GM21737 (cell line): ENCODE measurements at regions not wholly inside any gene's neighbourhood (a gene's known extent, or its start where the extent isn't known, plus 50 kb on each side); places are given as distances from the start of the nearest gene placed in this dataset.

Experiments used
- ATAC-seq: cut with Tn5 transposase; IDR thresholded peaks from one replicate; pipeline ENCODE4 v1.9.1; 2021; ENCODE audit warnings: mild to moderate bottlenecking, moderate library complexity; ENCODE audit not compliant: unreplicated experiment

- no peak for ATAC-seq
Observed at GRCh38 chr1:229101011-229101871, 169.7 kb upstream of the RAB4A start.

- no peak for ATAC-seq
Observed at GRCh38 chr1:229102741-229103391, 168.0 kb upstream of the RAB4A start.

GRCh38 chr1:229104654-229105053 lies 166.3 kb upstream of the RAB4A start:
- ATAC-seq: no peak

GRCh38 chr1:229105109-229105508 lies 165.8 kb upstream of the RAB4A start:
- ATAC-seq: no peak

GRCh38 chr1:229105822-229106525 lies 164.9 kb upstream of the RAB4A start:
- no peak for ATAC-seq

- ATAC-seq: no peak
Observed at GRCh38 chr1:229106526-229107125, 164.3 kb upstream of the RAB4A start.

GRCh38 chr1:229107304-229107815 lies 163.6 kb upstream of the RAB4A start:
- no peak for ATAC-seq

- ATAC-seq: no peak
Observed at GRCh38 chr1:229107972-229108371, 162.9 kb upstream of the RAB4A start.

GRCh38 chr1:229108598-229109201 lies 162.2 kb upstream of the RAB4A start:
- ATAC-seq: no peak

- no peak for ATAC-seq
Observed at GRCh38 chr1:229109320-229109761, 161.6 kb upstream of the RAB4A start.

- no peak for ATAC-seq
Observed at GRCh38 chr1:229110986-229111385, 159.9 kb upstream of the RAB4A start.

- ATAC-seq: no peak
Observed at GRCh38 chr1:229111703-229112319, 159.1 kb upstream of the RAB4A start.

- ATAC-seq: no peak
Observed at GRCh38 chr1:229112832-229113548, 157.9 kb upstream of the RAB4A start.

GRCh38 chr1:229114315-229114714 lies 156.6 kb upstream of the RAB4A start:
- ATAC-seq: no peak

- no peak for ATAC-seq
Observed at GRCh38 chr1:229114850-229115365, 156.0 kb upstream of the RAB4A start.

- ATAC-seq: no peak
Observed at GRCh38 chr1:229116114-229116513, 154.8 kb upstream of the RAB4A start.

GRCh38 chr1:229117664-229118300 lies 153.1 kb upstream of the RAB4A start:
- ATAC-seq: no peak

- ATAC-seq: no peak
Observed at GRCh38 chr1:229118477-229119061, 152.3 kb upstream of the RAB4A start.
